GM19372 (cell line): ENCODE measurements at regions not wholly inside any gene's neighbourhood (a gene's known extent, or its start where the extent isn't known, plus 50 kb on each side); places are given as distances from the start of the nearest gene placed in this dataset.

Source experiments
- ATAC-seq: cut with Tn5 transposase; IDR thresholded peaks from one replicate; pipeline ENCODE4 v1.9.1; 2021; ENCODE audit warnings: mild to moderate bottlenecking, low read depth, moderate library complexity; ENCODE audit not compliant: unreplicated experiment

GRCh38 chr13:38518328-38518727 is 168.5 kb upstream of the FREM2 start:
- no peak for ATAC-seq

- no peak for ATAC-seq
Observed at GRCh38 chr13:38519229-38519911, 167.5 kb upstream of the FREM2 start.

GRCh38 chr13:38520041-38520440 is 166.8 kb upstream of the FREM2 start:
- ATAC-seq: no peak

GRCh38 chr13:38527140-38527539 is 159.7 kb upstream of the FREM2 start:
- no peak for ATAC-seq

GRCh38 chr13:38528986-38529385 is 157.9 kb upstream of the FREM2 start:
- no peak for ATAC-seq

GRCh38 chr13:38530492-38530891 is 156.4 kb upstream of the FREM2 start:
- ATAC-seq: no peak

- ATAC-seq: no peak
Observed at GRCh38 chr13:38535261-38535660, 151.6 kb upstream of the FREM2 start.

- ATAC-seq: no peak
Observed at GRCh38 chr13:38537051-38537450, 149.8 kb upstream of the FREM2 start.

- no peak for ATAC-seq
Observed at GRCh38 chr13:38538422-38538821, 148.5 kb upstream of the FREM2 start.

GRCh38 chr13:38539632-38540031 is 147.2 kb upstream of the FREM2 start:
- no peak for ATAC-seq

- no peak for ATAC-seq
Observed at GRCh38 chr13:38542601-38543000, 144.3 kb upstream of the FREM2 start.

- no peak for ATAC-seq
Observed at GRCh38 chr13:38543561-38543960, 143.3 kb upstream of the FREM2 start.

- ATAC-seq: no peak
Observed at GRCh38 chr13:38563739-38564138, 123.1 kb upstream of the FREM2 start.

- no peak for ATAC-seq
Observed at GRCh38 chr13:38564256-38565150, 122.4 kb upstream of the FREM2 start.

GRCh38 chr13:38566023-38566422 is 120.9 kb upstream of the FREM2 start:
- ATAC-seq: no peak

GRCh38 chr13:38566519-38566918 is 120.4 kb upstream of the FREM2 start:
- no peak for ATAC-seq

- no peak for ATAC-seq
Observed at GRCh38 chr13:38570706-38571105, 116.2 kb upstream of the FREM2 start.

GRCh38 chr13:38575427-38575826 is 111.5 kb upstream of the FREM2 start:
- ATAC-seq: no peak

GRCh38 chr13:38577048-38577447 is 109.8 kb upstream of the FREM2 start:
- no peak for ATAC-seq

GRCh38 chr13:38582133-38582532 is 104.7 kb upstream of the FREM2 start:
- no peak for ATAC-seq

GRCh38 chr13:38590230-38590629 is 96.6 kb upstream of the FREM2 start:
- no peak for ATAC-seq
